ENCODE measurements at regions not wholly inside any gene's neighbourhood (a gene's known extent, or its start where the extent isn't known, plus 50 kb on each side); places are given as distances from the start of the nearest gene placed in this dataset.

GRCh38 chr7:10156972-10157371, 816.7 kb upstream of the PHF14 start:
- no peak for TF ChIP-seq CTCF (IDR thresholded peaks at IDR 0.05; ENCODE audit: low read length)
- TF ChIP-seq EZH2 (IDR thresholded peaks at IDR 0.05; ENCODE audit: borderline replicate concordance, low read length): no peak

All from OCI-LY1 (cell line).